Neuronal stem cell (in vitro differentiated cells): ENCODE measurements at regions not wholly inside any gene's neighbourhood (a gene's known extent, or its start where the extent isn't known, plus 50 kb on each side); places are given as distances from the start of the nearest gene placed in this dataset.

Source experiments
- DNase-seq: peaks from one replicate; pipeline ENCODE4 v3.0.0-alpha.2; 2013; ENCODE audit warnings: low spot score
- H2AFZ ChIP-seq: one replicate; pipeline ENCODE4 v1.6.1; 2013; ENCODE audit warnings: mild to moderate bottlenecking, low read length, inconsistent platforms
- H2AK5ac ChIP-seq: 2 replicates; pipeline ENCODE4 v1.6.1; 2013; ENCODE audit warnings: low read depth, mild to moderate bottlenecking, inconsistent platforms, low read length, moderate library complexity, mixed read lengths
- H2BK120ac ChIP-seq: 2 replicates; pipeline ENCODE4 v1.6.1; 2013; ENCODE audit warnings: low read depth, mild to moderate bottlenecking, inconsistent platforms, low read length, moderate library complexity, mixed read lengths
- H2BK12ac ChIP-seq: one replicate; pipeline ENCODE4 v1.6.1; 2013; ENCODE audit warnings: low read length, inconsistent platforms
- H2BK15ac ChIP-seq: 2 replicates; pipeline ENCODE4 v1.6.1; 2013; ENCODE audit warnings: mild to moderate bottlenecking, low read length, inconsistent platforms, mixed read lengths
- H2BK5ac ChIP-seq: one replicate; pipeline ENCODE4 v1.6.1; 2013; ENCODE audit warnings: inconsistent platforms, mild to moderate bottlenecking, low read length, moderate library complexity
- H3K14ac ChIP-seq: one replicate; pipeline ENCODE4 v1.6.1; 2013; ENCODE audit warnings: low read length, inconsistent platforms
- H3K18ac ChIP-seq: 2 replicates; pipeline ENCODE4 v1.6.1; 2013; ENCODE audit warnings: low read length, inconsistent platforms
- H3K23ac ChIP-seq: 2 replicates; pipeline ENCODE4 v1.6.1; 2013; ENCODE audit warnings: low read depth, mild to moderate bottlenecking, mixed read lengths, low read length, inconsistent platforms; ENCODE audit not compliant: poor library complexity
- H3K27ac ChIP-seq: replicated peaks from 3 replicates; pipeline ENCODE4 v1.5.1; 2013; ENCODE audit warnings: low read length, inconsistent platforms
- H3K27me3 ChIP-seq, 3 experiments: 2 replicates each; pipeline ENCODE4 v1.6.1; 2013; ENCODE audit warnings: low read length in 3 of 3, mild to moderate bottlenecking in 2 of 3, inconsistent platforms in 1 of 3, low read depth in 1 of 3, mixed read lengths in 1 of 3, moderate library complexity in 1 of 3; ENCODE audit not compliant: control insufficient read depth in 3 of 3, insufficient read depth in 3 of 3
- H3K36me3 ChIP-seq, 2 donors: replicated peaks in 1 of 2; 2 replicates each; pipeline ENCODE4 v1.6.1; 2013; ENCODE audit warnings: low read length in 2 of 2; ENCODE audit not compliant: control insufficient read depth in 2 of 2, insufficient read depth in 2 of 2
- H3K4ac ChIP-seq: 2 replicates; pipeline ENCODE4 v1.6.1; 2013; ENCODE audit warnings: inconsistent platforms, mild to moderate bottlenecking, low read length, moderate library complexity
- H3K4me1 ChIP-seq, 2 donors: 1 replicate in 1 of 2; 2 replicates in 1 of 2; pipeline ENCODE4 v1.6.1; 2013; ENCODE audit warnings: low read length in 2 of 2, low read depth in 1 of 2; ENCODE audit not compliant: control insufficient read depth in 2 of 2, insufficient read depth in 1 of 2
- H3K4me2 ChIP-seq: one replicate; pipeline ENCODE4 v1.6.1; 2013; ENCODE audit warnings: mild to moderate bottlenecking, low read length, inconsistent platforms; ENCODE audit not compliant: insufficient read depth, poor library complexity, severe bottlenecking
- H3K4me3 ChIP-seq, 2 donors: 2 replicates each; pipeline ENCODE4 v1.5.1; 2013; ENCODE audit warnings: low read length in 2 of 2, mild to moderate bottlenecking in 2 of 2, inconsistent platforms in 1 of 2, moderate library complexity in 1 of 2
- H3K79me1 ChIP-seq: one replicate; pipeline ENCODE4 v1.6.1; 2013; ENCODE audit warnings: low read depth, mild to moderate bottlenecking, inconsistent platforms, low read length, moderate library complexity
- H3K9ac ChIP-seq: one replicate; pipeline ENCODE4 v1.6.1; 2013; ENCODE audit warnings: mild to moderate bottlenecking, low read depth, low read length, inconsistent platforms; ENCODE audit not compliant: poor library complexity
- H3K9me3 ChIP-seq, 2 donors: replicated peaks in 1 of 2; 2 replicates each; pipeline versions ENCODE3 to v1.6.1; 2013; ENCODE audit warnings: low read length in 2 of 2, mild to moderate bottlenecking in 2 of 2, inconsistent platforms in 1 of 2, low read depth in 1 of 2, mixed read lengths in 1 of 2, moderate library complexity in 1 of 2; ENCODE audit not compliant: control insufficient read depth in 2 of 2, insufficient read depth in 1 of 2
- H4K8ac ChIP-seq: one replicate; pipeline ENCODE4 v1.6.1; 2013; ENCODE audit warnings: low read depth, mild to moderate bottlenecking, inconsistent platforms, low read length, moderate library complexity
- H4K91ac ChIP-seq: one replicate; pipeline ENCODE4 v1.6.1; 2013; ENCODE audit warnings: low read length, low read depth, mild to moderate bottlenecking, inconsistent platforms; ENCODE audit not compliant: poor library complexity
- WGBS, 2 donors: extraction: QIAGEN DNeasy Blood & Tissue Kit; methylation state at CpG; one replicate each; pipeline ENCODE4 v1.1.7; 2013; ENCODE audit warnings: missing lambda C conversion rate in 2 of 2, mixed read lengths in 1 of 2; ENCODE audit not compliant: insufficient read length in 2 of 2, insufficient replicate concordance in 1 of 2; ENCODE audit errors: extremely low coverage in 2 of 2; 5-methylcytosine and 5-hydroxymethylcytosine counted together

GRCh38 chr5:123743990-123744583, 232.1 kb downstream of the CSNK1G3 start:
- Histone ChIP-seq H3K36me3 (no peaks in the 10 kb centered on the region), H2BK15ac (no peak overlapping the region), H3K9me3 (no peaks in the 10 kb centered on the region), H3K9ac (no peak overlapping the region), H2BK12ac (no peak overlapping the region), H3K23ac (no peak overlapping the region), H3K4me3 (no peak overlapping the region), H3K14ac (no peak overlapping the region), H3K27me3 (no peaks in the 10 kb centered on the region), H2AK5ac (no peak overlapping the region), H2BK5ac (no peak overlapping the region), H4K8ac (no peak overlapping the region), H2AFZ (no peak overlapping the region), H3K4me2 (no peak overlapping the region), H3K79me1 (no peaks in the 10 kb centered on the region), H4K91ac (no peak overlapping the region), H2BK120ac (no peak overlapping the region), H3K4ac (no peak overlapping the region), H3K27ac (no peak overlapping the region), H3K4me1 (peaks cover 6 to 19% of the 10 kb centered on the region in 2 donors), H3K18ac (no peak overlapping the region)
- DNase-seq, result no peak
- WGBS, 2 donors, result no CpG with 5 or more reads among the region's 1 CpG

- Histone ChIP-seq H3K36me3 (no peaks in the 10 kb centered on the region), H2BK5ac (no peak overlapping the region), H3K27ac (no peak overlapping the region), H2BK12ac (no peak overlapping the region), H3K4me2 (no peak overlapping the region), H4K91ac (no peak overlapping the region), H3K23ac (no peak overlapping the region), H3K4me1 (no peaks in the 10 kb centered on the region), H3K4ac (no peak overlapping the region), H2AK5ac (no peak overlapping the region), H4K8ac (no peak overlapping the region), H3K4me3 (no peak overlapping the region), H3K9me3 (peaks cover 1 to 2% of the 10 kb centered on the region in 2 donors), H3K9ac (no peak overlapping the region), H2BK15ac (no peak overlapping the region), H3K79me1 (no peaks in the 10 kb centered on the region), H3K27me3 (no peaks in the 10 kb centered on the region), H2BK120ac (no peak overlapping the region), H2AFZ (no peak overlapping the region), H3K18ac (no peak overlapping the region), H3K14ac (no peak overlapping the region)
- DNase-seq, result no peak
- no CpG with 5 or more reads among the region's 1 CpG for WGBS, 2 donors
Measured at GRCh38 chr5:123735384-123735783, 223.4 kb downstream of the CSNK1G3 start.

DNA sequence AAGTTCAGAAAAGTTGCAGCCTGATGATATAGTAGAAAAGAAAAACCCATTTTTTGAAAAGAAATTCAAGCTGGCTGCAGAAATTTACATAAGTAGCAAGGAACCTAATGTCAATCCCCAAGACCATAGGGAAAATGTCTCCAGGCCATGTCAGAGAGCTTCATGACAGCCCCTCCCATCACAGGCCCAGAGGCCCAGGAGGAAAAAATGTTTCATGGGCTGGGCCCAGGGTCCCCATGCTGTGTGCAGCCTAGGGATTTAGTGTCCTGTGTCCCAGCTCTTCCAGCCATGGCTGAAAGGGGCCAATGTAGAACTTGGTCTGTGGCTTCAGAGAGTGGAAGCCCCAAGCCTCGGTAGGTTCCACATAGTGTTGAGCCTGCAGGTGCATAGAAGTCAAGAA, 220.3 kb downstream of the CSNK1G3 start:
- Histone ChIP-seq H2BK12ac (no peak overlapping the region), H4K8ac (no peak overlapping the region), H2BK5ac (no peak overlapping the region), H2BK15ac (no peak overlapping the region), H4K91ac (no peak overlapping the region), H3K9ac (no peak overlapping the region), H3K9me3 (peaks cover 1 to 2% of the 10 kb centered on the region in 2 donors), H2BK120ac (no peak overlapping the region), H3K27me3 (no peaks in the 10 kb centered on the region), H3K14ac (no peak overlapping the region), H3K36me3 (no peaks in the 10 kb centered on the region), H2AK5ac (no peak overlapping the region), H3K4ac (no peak overlapping the region), H3K4me1 (no peaks in the 10 kb centered on the region), H3K4me3 (no peak overlapping the region), H3K18ac (no peak overlapping the region), H3K4me2 (no peak overlapping the region), H3K23ac (no peak overlapping the region), H2AFZ (no peak overlapping the region), H3K27ac (no peak overlapping the region), H3K79me1 (no peaks in the 10 kb centered on the region)
- WGBS, 2 donors, result no CpG with 5 or more reads among the region's 1 CpG
- no peak for DNase-seq

DNA sequence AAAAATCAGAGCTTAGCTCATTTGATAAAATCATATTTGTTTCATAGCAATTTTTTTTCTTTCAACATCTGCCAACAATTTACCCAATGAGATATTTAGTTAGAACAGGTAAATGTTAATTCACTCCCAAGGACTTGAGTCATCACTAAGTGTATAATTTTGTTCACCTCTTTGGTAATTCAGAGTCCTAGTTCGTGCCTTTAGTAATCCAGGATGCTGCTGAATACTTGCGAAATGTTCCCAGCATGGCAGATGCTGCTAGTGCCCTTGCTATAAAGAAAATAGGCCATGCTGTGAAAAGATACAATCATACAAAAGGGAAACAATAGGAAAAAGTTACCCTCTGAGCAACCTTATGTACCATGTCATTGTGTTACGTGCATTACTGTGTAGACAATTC, 210.5 kb downstream of the CSNK1G3 start:
- H2BK120ac ChIP-seq, result no peak overlapping the region
- no peak overlapping the region for H4K91ac ChIP-seq
- no peak overlapping the region for H3K14ac ChIP-seq
- peaks cover 0 to 2% of the 10 kb centered on the region in 2 donors for H3K4me1 ChIP-seq
- H3K9ac ChIP-seq, result no peak overlapping the region
- no peak overlapping the region for H3K18ac ChIP-seq
- H3K4me2 ChIP-seq, result no peak overlapping the region
- no peak overlapping the region for H2BK12ac ChIP-seq
- H3K9me3 ChIP-seq, result peaks cover 2 to 7% of the 10 kb centered on the region in 2 donors
- whole genome bisulfite sequencing, 2 donors, result no CpG with 5 or more reads among the region's 3 CpGs
- no peaks in the 10 kb centered on the region for H3K79me1 ChIP-seq
- H2AK5ac ChIP-seq, result no peak overlapping the region
- H2BK5ac ChIP-seq, result no peak overlapping the region
- no peak for DNase-seq
- no peak overlapping the region for H2AFZ ChIP-seq
- H3K27ac ChIP-seq, result no peak overlapping the region
- no peaks in the 10 kb centered on the region for H3K27me3 ChIP-seq
- no peak overlapping the region for H4K8ac ChIP-seq
- no peak overlapping the region for H2BK15ac ChIP-seq
- H3K4ac ChIP-seq, result no peak overlapping the region
- H3K36me3 ChIP-seq, result no peaks in the 10 kb centered on the region
- no peak overlapping the region for H3K23ac ChIP-seq
- no peak overlapping the region for H3K4me3 ChIP-seq
